VCaP (cell line): ENCODE measurements at regions not wholly inside any gene's neighbourhood (a gene's known extent, or its start where the extent isn't known, plus 50 kb on each side); places are given as distances from the start of the nearest gene placed in this dataset.

ENCODE experiments used
- H3K27ac ChIP-seq: fragments of 450-650 bp; 2 replicates; pipeline ENCODE4 v1.5.1; 2017
- CTCF ChIP-seq: fragments of 450-650 bp; conservative IDR thresholded peaks from 2 replicates; pipeline ENCODE4 v1.5.1; 2017; ENCODE audit warnings: mild to moderate bottlenecking, moderate library complexity

- TF ChIP-seq CTCF = no peak
These were observed 754.4 kb downstream of the NLGN4X start for GRCh38 chrX:5474282-5474681.

GRCh38 chrX:5458300-5458842 is 770.3 kb downstream of the NLGN4X start:
- TF ChIP-seq CTCF = peak; percentile 55
- no peak overlapping the region for H3K27ac ChIP-seq

More at GRCh38 chrX:5474282-5474681, 754.4 kb downstream of the NLGN4X start:
- no peak overlapping the region for H3K27ac ChIP-seq

- no peak overlapping the region for H3K27ac ChIP-seq
These were observed 779.3 kb downstream of the NLGN4X start for GRCh38 chrX:5449323-5449722.

GRCh38 chrX:5431823-5432222 is 796.8 kb downstream of the NLGN4X start:
- no peak overlapping the region for H3K27ac ChIP-seq
- TF ChIP-seq CTCF = no peak

More at GRCh38 chrX:5449323-5449722, 779.3 kb downstream of the NLGN4X start:
- no peak for TF ChIP-seq CTCF

- no peak for TF ChIP-seq CTCF
- H3K27ac ChIP-seq = no peak overlapping the region
These were observed 803.5 kb downstream of the NLGN4X start for GRCh38 chrX:5425119-5425518.

- TF ChIP-seq CTCF = no peak
- H3K27ac ChIP-seq = no peak overlapping the region
These were observed 811.3 kb downstream of the NLGN4X start for GRCh38 chrX:5417381-5417780.

- H3K27ac ChIP-seq = no peak overlapping the region
- no peak for TF ChIP-seq CTCF
These were observed 812.9 kb downstream of the NLGN4X start for GRCh38 chrX:5415738-5416137.

GRCh38 chrX:5409106-5409505 is 819.6 kb downstream of the NLGN4X start:
- no peak for TF ChIP-seq CTCF

More at GRCh38 chrX:5409106-5409505, 819.6 kb downstream of the NLGN4X start:
- H3K27ac ChIP-seq = no peak overlapping the region
